GM12864 (cell line): ENCODE measurements at regions not wholly inside any gene's neighbourhood (a gene's known extent, or its start where the extent isn't known, plus 50 kb on each side); places are given as distances from the start of the nearest gene placed in this dataset.

Experiments used
- DNase-seq: peaks from one replicate; pipeline ENCODE4 v3.0.0-alpha.2; 2011; ENCODE audit warnings: low read depth
- H3K4me3 ChIP-seq: 2 replicates; pipeline ENCODE4 v1.5.1; 2011; ENCODE audit warnings: mild to moderate bottlenecking, low read depth, low read length, control low read depth
- CTCF ChIP-seq: IDR thresholded peaks from 2 replicates; pipeline ENCODE4 v1.5.1; 2011; ENCODE audit warnings: low read depth, mild to moderate bottlenecking, moderate library complexity, low read length, control low read depth, inconsistent platforms; ENCODE audit errors: missing control alignments

- TF ChIP-seq CTCF = no peak
- DNase-seq = no peak
- no peak overlapping the region for H3K4me3 ChIP-seq
Measured at GRCh38 chr16:77617553-77617952, 104.8 kb upstream of the NUDT7 start.

GRCh38 chr16:77617996-77618395 is 104.3 kb upstream of the NUDT7 start:
- no peak for DNase-seq
- no peak overlapping the region for H3K4me3 ChIP-seq
- no peak for TF ChIP-seq CTCF

- no peak for DNase-seq
- TF ChIP-seq CTCF = no peak
Measured at GRCh38 chr16:77618951-77619350, 103.4 kb upstream of the NUDT7 start.

GRCh38 chr16:77624085-77624484 is 98.2 kb upstream of the NUDT7 start:
- H3K4me3 ChIP-seq = no peak overlapping the region
- DNase-seq = no peak
- no peak for TF ChIP-seq CTCF

More at GRCh38 chr16:77618951-77619350, 103.4 kb upstream of the NUDT7 start:
- no peak overlapping the region for H3K4me3 ChIP-seq

- no peak for TF ChIP-seq CTCF
- DNase-seq = no peak
- no peak overlapping the region for H3K4me3 ChIP-seq
Measured at GRCh38 chr16:77636615-77637014, 85.7 kb upstream of the NUDT7 start.

- H3K4me3 ChIP-seq = no peak overlapping the region
- DNase-seq = no peak
- TF ChIP-seq CTCF = no peak
Measured at GRCh38 chr16:77637940-77638339, 84.4 kb upstream of the NUDT7 start.

- no peak for DNase-seq
- no peak for TF ChIP-seq CTCF
- H3K4me3 ChIP-seq = no peak overlapping the region
Measured at GRCh38 chr16:77643176-77643575, 79.1 kb upstream of the NUDT7 start.
